Muscle layer of colon (tissue), 2 donors: ENCODE measurements at regions not wholly inside any gene's neighbourhood (a gene's known extent, or its start where the extent isn't known, plus 50 kb on each side); places are given as distances from the start of the nearest gene placed in this dataset.

Experiments
- H3K27ac ChIP-seq: one replicate; pipeline ENCODE4 v1.7.0; 2013; ENCODE audit warnings: low read depth, mild to moderate bottlenecking, low read length, moderate library complexity
- H3K27me3 ChIP-seq, 2 donors: one replicate each; pipeline ENCODE4 v1.7.0; 2013; ENCODE audit warnings: low read length in 2 of 2, mild to moderate bottlenecking in 2 of 2; ENCODE audit not compliant: insufficient read depth in 2 of 2, control insufficient read depth in 1 of 2
- H3K36me3 ChIP-seq: one replicate; pipeline ENCODE4 v1.7.0; 2013; ENCODE audit warnings: mild to moderate bottlenecking, low read length; ENCODE audit not compliant: insufficient read depth
- H3K4me1 ChIP-seq: one replicate; pipeline ENCODE4 v1.7.0; 2013; ENCODE audit warnings: mild to moderate bottlenecking, low read length; ENCODE audit not compliant: insufficient read depth
- H3K4me3 ChIP-seq, 2 donors: one replicate each; pipeline ENCODE4 v1.7.0; 2013; ENCODE audit warnings: low read length in 2 of 2, low read depth in 1 of 2, mild to moderate bottlenecking in 1 of 2, moderate library complexity in 1 of 2
- H3K9ac ChIP-seq: one replicate; pipeline ENCODE4 v1.7.0; 2013; ENCODE audit warnings: low read length
- H3K9me3 ChIP-seq: one replicate; pipeline ENCODE4 v1.7.0; 2013; ENCODE audit warnings: mild to moderate bottlenecking, low read length
- donor health status: abdominal sarcoma.
- donor health status: Adenocarcinoma of cecum.

DNA sequence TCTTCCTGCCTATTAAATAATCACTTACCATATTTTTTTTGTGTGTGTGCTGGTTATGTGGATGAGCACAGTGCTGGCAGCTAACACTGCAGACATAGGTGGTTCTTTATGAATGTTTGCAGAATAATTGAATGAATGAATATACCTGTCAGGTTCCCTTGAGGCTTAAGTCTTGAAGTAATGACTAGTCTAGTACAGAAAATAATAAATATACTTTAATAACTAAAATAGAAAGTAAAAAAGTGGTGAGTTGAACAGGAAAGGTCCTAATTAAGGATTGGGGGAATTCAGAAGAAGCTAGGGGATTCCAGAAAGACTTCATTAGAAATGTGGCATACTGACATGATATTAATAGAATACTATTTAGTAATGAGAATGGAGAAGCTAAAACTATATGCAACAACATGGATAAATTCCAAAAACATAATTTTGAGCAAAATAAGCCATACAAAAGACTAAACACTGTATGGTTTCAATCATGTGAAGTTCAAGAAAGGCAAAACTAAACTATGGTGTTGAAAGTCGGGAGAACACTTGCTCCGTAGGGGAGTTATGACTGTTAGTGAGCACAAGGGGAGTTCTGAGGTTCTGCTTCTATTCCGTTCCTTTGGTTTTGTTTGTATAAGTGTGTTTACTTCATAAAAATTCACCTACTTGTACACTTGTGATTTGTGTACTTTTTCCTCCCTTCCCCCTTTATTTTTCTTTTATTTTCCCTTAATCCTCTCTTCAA, 464.6 kb downstream of the MTX2 start:
- H3K4me1 ChIP-seq = peaks cover 11% of the 10 kb centered on the region
- H3K9ac ChIP-seq = no peak overlapping the region
- no peaks in the 10 kb centered on the region for H3K9me3 ChIP-seq
- no peak overlapping the region for H3K27ac ChIP-seq
- no peaks in the 10 kb centered on the region for H3K36me3 ChIP-seq
- H3K4me3 ChIP-seq = no peak overlapping the region
- H3K27me3 ChIP-seq = no peaks in the 10 kb centered on the region

DNA sequence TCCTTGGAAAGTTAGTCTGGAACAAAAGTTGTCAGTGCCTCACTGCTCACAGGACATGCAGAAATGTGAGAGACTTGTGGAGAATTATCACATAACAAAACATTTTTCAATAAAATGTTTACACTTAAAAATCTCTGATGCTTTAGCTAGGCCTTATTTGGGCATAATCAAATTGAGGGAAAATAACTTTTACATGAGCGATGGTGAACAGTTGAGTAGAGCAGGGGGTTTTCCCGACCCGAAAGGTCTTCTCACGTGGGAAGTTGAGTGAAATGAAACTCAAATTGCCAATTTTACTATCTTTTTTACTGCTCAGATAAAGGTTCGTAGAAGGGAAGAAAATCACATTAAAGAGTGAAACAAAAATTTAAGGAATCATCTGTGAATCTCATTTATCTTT, 465.6 kb downstream of the MTX2 start:
- Histone ChIP-seq H3K4me1 (peaks cover 7% of the 10 kb centered on the region), H3K36me3 (no peaks in the 10 kb centered on the region), H3K9ac (no peak overlapping the region), H3K27ac (no peak overlapping the region), H3K9me3 (no peaks in the 10 kb centered on the region), H3K27me3 (no peaks in the 10 kb centered on the region), H3K4me3 (no peak overlapping the region)

DNA sequence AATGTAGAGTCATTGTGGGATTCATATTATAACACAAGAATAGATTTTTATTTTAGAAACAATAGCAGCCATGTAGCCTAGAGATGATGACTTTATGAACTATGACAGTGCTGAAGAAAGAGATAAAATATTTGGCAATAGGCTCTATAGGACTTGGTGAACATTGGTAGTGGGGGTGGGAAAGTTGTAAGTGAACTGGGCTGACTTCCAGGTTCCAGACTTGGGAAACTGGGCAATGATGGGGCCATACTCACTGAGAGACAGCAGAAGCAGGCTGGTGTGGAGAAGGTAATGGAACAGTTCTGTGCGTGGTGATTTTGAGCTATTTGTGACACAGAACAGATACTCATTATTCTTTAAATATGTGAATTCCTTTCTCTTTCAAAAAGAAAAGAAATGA, 470.3 kb upstream of the HNRNPA3 start:
- peaks cover 21% of the 10 kb centered on the region for H3K4me1 ChIP-seq
- no peak overlapping the region for H3K27ac ChIP-seq
- H3K9me3 ChIP-seq = no peaks in the 10 kb centered on the region
- no peaks in the 10 kb centered on the region for H3K36me3 ChIP-seq
- no peaks in the 10 kb centered on the region for H3K27me3 ChIP-seq
- H3K4me3 ChIP-seq = no peak overlapping the region
- no peak overlapping the region for H3K9ac ChIP-seq

DNA sequence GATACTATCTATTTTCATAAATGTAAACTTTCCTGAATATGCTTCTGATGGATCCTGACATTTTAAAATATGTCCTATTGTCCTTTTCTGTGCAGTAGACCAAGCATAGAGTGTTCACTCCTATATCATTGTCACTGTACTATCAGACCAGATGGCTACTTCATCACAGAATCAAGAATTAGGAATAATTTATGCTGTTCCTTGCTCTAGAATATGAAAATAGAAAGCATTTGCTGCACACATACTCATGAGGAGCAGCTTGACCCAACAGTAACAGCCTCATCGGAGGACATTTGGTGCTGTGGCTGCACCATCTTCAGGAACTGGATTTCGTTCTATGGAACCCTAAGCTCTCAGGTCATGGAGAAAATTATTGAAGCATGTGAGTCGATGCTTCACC, 468.9 kb upstream of the HNRNPA3 start:
- Histone ChIP-seq H3K4me3 (no peak overlapping the region), H3K27ac (no peak overlapping the region), H3K9ac (no peak overlapping the region), H3K36me3 (no peaks in the 10 kb centered on the region), H3K4me1 (peaks cover 34% of the 10 kb centered on the region), H3K9me3 (no peaks in the 10 kb centered on the region), H3K27me3 (no peaks in the 10 kb centered on the region)

DNA sequence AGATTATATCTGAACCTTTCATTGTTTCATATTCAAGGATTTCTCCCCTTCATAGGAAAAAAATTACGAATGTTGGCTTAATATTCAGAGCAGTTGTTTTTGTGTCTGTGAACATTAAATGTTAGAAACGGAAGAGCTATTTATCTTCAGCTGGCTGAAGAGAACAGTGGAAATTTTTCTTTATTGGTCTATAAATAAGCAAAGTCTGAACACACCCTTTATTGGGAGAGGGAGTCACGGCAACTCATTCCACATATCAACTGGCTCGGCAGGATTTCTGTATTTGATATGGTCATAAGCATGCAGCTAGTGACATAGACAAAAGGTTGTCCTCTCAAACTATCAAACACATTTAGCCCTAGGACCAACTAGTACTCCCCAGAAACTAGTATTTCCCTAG, 468.4 kb upstream of the HNRNPA3 start:
- no peaks in the 10 kb centered on the region for H3K9me3 ChIP-seq
- H3K4me3 ChIP-seq = no peak overlapping the region
- no peaks in the 10 kb centered on the region for H3K36me3 ChIP-seq
- H3K27ac ChIP-seq = no peak overlapping the region
- no peaks in the 10 kb centered on the region for H3K27me3 ChIP-seq
- H3K4me1 ChIP-seq = peaks cover 39% of the 10 kb centered on the region
- H3K9ac ChIP-seq = no peak overlapping the region

DNA sequence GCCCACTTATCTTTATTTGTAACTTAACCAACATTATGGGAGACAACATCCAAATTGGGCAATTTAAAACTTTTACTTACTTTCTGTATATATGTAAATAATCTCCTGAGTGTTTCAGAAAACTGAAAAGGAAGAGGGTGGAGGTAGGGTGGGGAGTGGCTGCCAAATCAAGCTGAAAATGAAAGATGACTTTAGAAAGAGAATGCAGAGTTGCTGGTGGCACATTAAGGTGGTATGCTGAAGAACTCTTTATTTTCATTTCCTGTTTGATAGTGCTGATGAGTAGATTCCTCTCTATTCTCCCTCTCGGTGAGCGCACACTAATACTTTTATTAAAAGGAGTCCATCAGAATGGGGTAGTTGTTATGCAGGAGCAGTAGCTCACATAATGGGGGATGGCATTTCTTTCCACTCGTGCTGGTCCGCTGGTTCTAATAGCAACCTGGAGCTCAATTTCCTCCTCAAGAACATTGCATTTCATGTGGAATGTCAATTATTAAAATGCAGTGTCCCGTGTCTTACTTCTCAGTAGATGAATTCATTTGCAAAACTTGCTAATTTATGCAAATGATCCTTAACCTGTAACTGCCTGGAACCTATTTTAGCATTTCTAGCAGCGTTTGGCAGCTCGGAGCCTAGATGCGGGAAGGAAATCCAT, 466.9 kb upstream of the HNRNPA3 start:
- Histone ChIP-seq H3K27ac (no peak overlapping the region), H3K36me3 (no peaks in the 10 kb centered on the region), H3K4me3 (no peak overlapping the region), H3K27me3 (no peaks in the 10 kb centered on the region), H3K9me3 (no peaks in the 10 kb centered on the region), H3K9ac (no peak overlapping the region), H3K4me1 (peaks cover 40% of the 10 kb centered on the region)

DNA sequence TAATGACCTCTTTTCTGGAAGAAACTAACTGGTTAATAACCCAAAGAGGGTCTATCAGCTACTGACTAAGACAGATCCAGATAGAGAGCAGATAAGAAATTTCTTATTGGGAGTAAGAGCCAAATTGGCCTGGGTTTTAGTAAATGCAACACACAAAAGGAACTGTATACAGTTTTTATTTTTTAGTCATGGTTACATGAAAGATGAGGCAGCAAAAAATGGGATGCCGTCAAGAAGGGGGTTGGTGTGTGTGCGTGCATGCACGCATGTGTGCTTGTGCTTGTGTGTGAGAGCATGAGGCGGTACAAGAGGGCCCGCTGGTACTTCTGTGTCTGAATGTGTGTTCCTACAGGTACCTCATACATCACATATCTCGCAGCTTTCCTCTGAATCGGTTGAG, 466.2 kb upstream of the HNRNPA3 start:
- Histone ChIP-seq H3K36me3 (no peaks in the 10 kb centered on the region), H3K9ac (no peak overlapping the region), H3K27ac (no peak overlapping the region), H3K9me3 (no peaks in the 10 kb centered on the region), H3K4me1 (peaks cover 40% of the 10 kb centered on the region), H3K27me3 (no peaks in the 10 kb centered on the region), H3K4me3 (no peak overlapping the region)

DNA sequence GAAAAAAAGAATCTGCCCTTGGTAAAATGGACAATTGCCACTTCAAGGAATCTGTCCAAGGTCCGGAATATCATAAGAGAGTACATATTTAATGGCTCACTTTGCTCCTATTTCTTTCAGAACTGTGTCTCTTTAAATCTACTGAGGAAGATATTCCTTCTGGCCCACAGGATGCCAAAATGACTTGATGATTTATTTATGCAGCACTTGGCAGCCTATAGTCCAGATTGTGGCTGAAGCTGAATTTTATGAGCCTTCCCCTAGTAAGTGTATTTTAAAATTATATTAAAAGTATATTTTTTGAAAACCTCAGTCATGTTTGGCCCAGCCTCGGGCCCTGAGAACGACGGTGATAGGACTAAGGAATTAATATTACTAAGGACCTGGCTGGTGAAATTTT, 465.1 kb upstream of the HNRNPA3 start:
- H3K4me1 ChIP-seq = peaks cover 40% of the 10 kb centered on the region
- H3K4me3 ChIP-seq = no peak overlapping the region
- no peak overlapping the region for H3K9ac ChIP-seq
- no peaks in the 10 kb centered on the region for H3K36me3 ChIP-seq
- H3K27ac ChIP-seq = no peak overlapping the region
- H3K27me3 ChIP-seq = no peaks in the 10 kb centered on the region
- no peaks in the 10 kb centered on the region for H3K9me3 ChIP-seq

DNA sequence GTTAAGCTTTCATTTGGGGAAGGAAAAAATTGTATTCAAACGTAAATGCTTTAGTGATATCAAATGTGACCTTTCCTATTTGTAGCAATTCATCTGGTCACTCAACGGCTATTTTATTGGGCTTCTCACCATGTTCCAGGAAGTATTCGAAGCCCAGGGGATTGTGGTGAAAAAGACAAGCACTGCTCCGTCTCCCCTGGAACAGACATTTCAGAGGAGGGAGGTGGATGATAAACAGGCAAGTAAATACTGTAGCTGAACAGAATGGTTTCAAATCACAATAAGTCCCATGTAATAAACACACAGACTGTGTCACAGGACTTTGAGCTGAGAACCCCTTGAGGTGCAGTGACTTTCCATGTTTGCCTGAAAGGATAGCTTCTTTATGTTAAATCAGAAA, 464.7 kb upstream of the HNRNPA3 start:
- Histone ChIP-seq H3K36me3 (no peaks in the 10 kb centered on the region), H3K27ac (no peak overlapping the region), H3K4me3 (no peak overlapping the region), H3K27me3 (no peaks in the 10 kb centered on the region), H3K4me1 (peaks cover 40% of the 10 kb centered on the region), H3K9me3 (no peaks in the 10 kb centered on the region), H3K9ac (no peak overlapping the region)

DNA sequence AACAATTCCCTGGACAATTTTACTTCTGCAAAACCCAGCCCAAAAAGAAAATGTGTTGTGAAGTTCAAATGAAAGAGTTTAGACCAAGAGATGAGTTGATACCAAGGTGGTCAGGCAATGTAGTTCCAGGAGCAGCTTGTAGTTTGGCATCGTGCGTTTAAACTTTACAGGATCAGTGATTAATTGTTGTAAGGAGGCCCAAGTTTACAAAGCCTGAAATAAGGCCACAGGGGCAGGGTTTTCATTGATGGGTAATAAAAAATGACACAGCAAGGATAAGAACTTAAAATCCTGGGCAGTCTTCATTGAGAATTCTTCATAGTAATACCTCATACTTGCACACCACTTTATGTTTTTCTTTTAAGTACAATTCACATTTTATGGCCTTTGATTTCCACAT, 463.9 kb upstream of the HNRNPA3 start:
- no peak overlapping the region for H3K27ac ChIP-seq
- H3K36me3 ChIP-seq = no peaks in the 10 kb centered on the region
- no peak overlapping the region for H3K9ac ChIP-seq
- peaks cover 38% of the 10 kb centered on the region for H3K4me1 ChIP-seq
- H3K9me3 ChIP-seq = no peaks in the 10 kb centered on the region
- no peaks in the 10 kb centered on the region for H3K27me3 ChIP-seq
- no peak overlapping the region for H3K4me3 ChIP-seq

DNA sequence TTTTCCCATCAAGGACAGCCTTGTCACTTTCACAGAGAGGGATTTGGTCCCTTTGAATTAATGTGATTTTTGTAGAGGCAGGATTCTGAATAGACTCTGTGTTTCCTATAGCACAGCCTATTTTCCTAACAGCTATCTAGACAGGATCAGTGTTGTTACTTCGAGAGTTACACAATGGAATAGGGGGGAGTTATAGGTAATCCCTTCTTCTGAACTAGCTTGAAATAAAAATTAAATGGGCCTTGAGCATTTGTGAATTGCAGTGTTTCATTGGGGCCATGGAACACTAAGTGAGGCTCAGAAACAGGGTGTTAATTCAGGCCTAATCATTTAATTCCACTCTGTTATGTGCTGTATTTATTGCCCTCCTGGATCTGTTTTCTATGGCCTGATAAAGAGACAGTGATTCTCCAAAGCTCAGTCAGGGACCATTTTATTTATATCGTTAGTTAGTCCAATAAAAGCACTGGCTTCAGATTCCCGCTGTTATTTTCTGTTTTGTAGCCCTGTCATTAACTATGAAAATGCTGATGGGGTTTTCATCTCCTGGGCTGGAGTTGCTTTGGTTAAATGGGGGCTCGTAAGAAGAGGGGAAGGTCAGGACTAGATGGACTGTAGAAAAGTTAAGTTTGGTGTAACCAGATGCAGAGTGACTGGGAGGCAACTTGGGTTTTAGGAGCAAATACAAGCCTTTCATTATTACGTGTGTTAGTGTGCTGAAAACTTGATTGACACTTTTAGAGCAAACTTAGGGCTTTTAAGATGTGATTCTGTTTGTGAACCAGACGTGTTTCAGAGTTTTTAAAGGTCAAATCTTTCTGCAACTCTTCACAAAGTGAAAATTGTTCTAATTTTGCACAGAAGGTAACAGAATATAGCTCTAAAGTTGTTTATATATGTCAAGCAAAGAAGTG, 461.0 kb upstream of the HNRNPA3 start:
- Histone ChIP-seq H3K9ac (no peak overlapping the region), H3K27ac (no peak overlapping the region), H3K9me3 (no peaks in the 10 kb centered on the region), H3K4me3 (no peak overlapping the region), H3K4me1 (peaks cover 26% of the 10 kb centered on the region), H3K27me3 (no peaks in the 10 kb centered on the region), H3K36me3 (no peaks in the 10 kb centered on the region)
